Ovary (tissue), 7 donors: ENCODE measurements at regions not wholly inside any gene's neighbourhood (a gene's known extent, or its start where the extent isn't known, plus 50 kb on each side); places are given as distances from the start of the nearest gene placed in this dataset.

Experiments used
- DNase-seq, 5 donors: peaks; one replicate each; pipeline ENCODE4 v3.0.0-alpha.2; 2019 to 2020
- H3K27ac ChIP-seq, 2 donors: fragments of 200-600 bp; one replicate each; pipeline versions ENCODE4 v1.5.1 to v1.8.0; 2019 to 2022
- H3K27me3 ChIP-seq: fragments of 200-600 bp; one replicate; pipeline ENCODE4 v1.8.0; 2022
- H3K36me3 ChIP-seq: fragments of 200-600 bp; sonication (generic); one replicate; pipeline ENCODE4 v1.5.1; 2019
- H3K4me1 ChIP-seq: one replicate; pipeline ENCODE4 v1.8.1; 2013; ENCODE audit warnings: mild to moderate bottlenecking, moderate library complexity; ENCODE audit not compliant: insufficient read depth
- H3K4me3 ChIP-seq: fragments of 200-600 bp; sonication (generic); one replicate; pipeline ENCODE4 v1.5.1; 2017
- H3K9me3 ChIP-seq, 2 donors: fragments of 200-600 bp in 1 of 2; sonication (generic) in 1 of 2; one replicate each; pipeline versions ENCODE4 v1.5.1 to v1.8.1; 2013 to 2019; ENCODE audit warnings: mild to moderate bottlenecking in 1 of 2, moderate library complexity in 1 of 2
- EP300 ChIP-seq: sonication (generic); formaldehyde crosslinking; IDR thresholded peaks from one replicate; pipeline ENCODE4 v1.6.1; 2017; ENCODE audit warnings: antibody characterized with exemption
- POLR2A ChIP-seq: fragments of 450-650 bp; IDR thresholded peaks from one replicate; pipeline ENCODE4 v1.6.1; 2017; ENCODE audit warnings: antibody characterized with exemption, mild to moderate bottlenecking, moderate library complexity
- WGBS, 3 donors: extraction: QIAGEN DNeasy Blood & Tissue Kit in 1 of 3; methylation state at CpG; one replicate each; pipeline versions ENCODE4 v1.1.5 to v1.1.7; 2013 to 2017; 5-methylcytosine and 5-hydroxymethylcytosine counted together
- intact Hi-C, 4 donors: fragments of 100-400 bp; cut with DNase I; formaldehyde crosslinking; loops; one replicate each; pipeline versions ENCODE4 v1.11.0 to v1.15.1; 2022 to 2023
- TF ChIP-seq, protein P1 (sequence below), 3 donors: fragments of 450-650 bp in 2 of 3; fragments of 200-600 bp in 1 of 3; IDR thresholded peaks; one replicate each; pipeline versions ENCODE4 v1.5.1 to v1.8.0; 2016 to 2022; ENCODE audit warnings: antibody characterized with exemption in 3 of 3, mild to moderate bottlenecking in 1 of 3
- donor health status: DM: no; HTN: no; CAD: no; lungs with moderate emphysema.
- donor health status: DM: no; HTN: no; CAD: no.
- donor health status: Bipolar disorder and iron deficiency.
- donor health status: DM: no; HTN: no; CAD: no.
- donor health status: DM: yes; HTN: yes; CAD: no.

DNA sequence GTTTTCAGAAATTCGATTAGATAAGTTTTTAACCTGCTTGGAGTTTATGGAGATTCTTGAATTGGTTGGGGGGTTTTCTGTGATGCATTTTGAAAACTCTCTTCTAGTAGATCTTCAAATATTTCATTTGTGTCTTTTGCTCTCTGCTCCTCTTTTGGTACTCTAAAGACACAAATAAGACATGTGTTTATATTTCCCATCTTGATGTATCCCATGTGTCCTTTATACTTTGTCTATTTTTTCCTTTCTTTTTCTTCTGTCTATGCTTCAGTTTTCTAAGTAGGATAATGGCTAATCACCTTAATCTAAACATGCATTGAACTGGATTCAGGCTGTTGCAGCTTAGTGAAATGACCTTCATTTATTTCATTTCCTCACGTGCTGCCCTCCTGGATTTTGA is 63.8 kb upstream of the C1orf87 start:
- Histone ChIP-seq H3K4me1 (no peaks in the 10 kb centered on the region), H3K4me3 (no peak overlapping the region), H3K36me3 (no peaks in the 10 kb centered on the region), H3K27me3 (no peaks in the 10 kb centered on the region), H3K27ac (no peak overlapping the region), H3K9me3 (no peaks in the 10 kb centered on the region)
- no peak for DNase-seq
- 34 to 43% (median 34%) methylated on average over 2 of the region's 2 CpGs for WGBS, 3 donors
- TF ChIP-seq POLR2A (no peak), EP300 (no peak)
- TF ChIP-seq, protein P1, sequence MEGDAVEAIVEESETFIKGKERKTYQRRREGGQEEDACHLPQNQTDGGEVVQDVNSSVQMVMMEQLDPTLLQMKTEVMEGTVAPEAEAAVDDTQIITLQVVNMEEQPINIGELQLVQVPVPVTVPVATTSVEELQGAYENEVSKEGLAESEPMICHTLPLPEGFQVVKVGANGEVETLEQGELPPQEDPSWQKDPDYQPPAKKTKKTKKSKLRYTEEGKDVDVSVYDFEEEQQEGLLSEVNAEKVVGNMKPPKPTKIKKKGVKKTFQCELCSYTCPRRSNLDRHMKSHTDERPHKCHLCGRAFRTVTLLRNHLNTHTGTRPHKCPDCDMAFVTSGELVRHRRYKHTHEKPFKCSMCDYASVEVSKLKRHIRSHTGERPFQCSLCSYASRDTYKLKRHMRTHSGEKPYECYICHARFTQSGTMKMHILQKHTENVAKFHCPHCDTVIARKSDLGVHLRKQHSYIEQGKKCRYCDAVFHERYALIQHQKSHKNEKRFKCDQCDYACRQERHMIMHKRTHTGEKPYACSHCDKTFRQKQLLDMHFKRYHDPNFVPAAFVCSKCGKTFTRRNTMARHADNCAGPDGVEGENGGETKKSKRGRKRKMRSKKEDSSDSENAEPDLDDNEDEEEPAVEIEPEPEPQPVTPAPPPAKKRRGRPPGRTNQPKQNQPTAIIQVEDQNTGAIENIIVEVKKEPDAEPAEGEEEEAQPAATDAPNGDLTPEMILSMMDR (IDR thresholded peaks at IDR 0.05) = no peak
- intact Hi-C loops = no loop called here

DNA sequence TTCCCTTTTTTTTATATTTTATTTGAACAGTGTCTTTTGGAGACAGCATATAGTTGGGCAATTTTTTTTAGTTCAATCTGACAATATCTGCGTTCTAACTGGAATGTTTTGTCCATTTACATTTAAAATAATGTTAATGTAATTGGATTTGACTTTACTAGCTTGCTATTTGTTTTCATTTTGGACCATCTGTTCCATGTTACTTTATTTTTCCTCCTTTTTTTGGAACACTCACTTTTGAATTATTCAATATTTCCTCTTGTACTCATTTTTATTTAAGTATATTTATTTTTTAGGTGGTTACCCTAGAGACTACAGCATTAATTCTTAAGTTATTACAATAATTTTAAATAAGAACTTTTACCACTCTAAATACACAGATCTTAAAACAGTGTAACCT is 62.8 kb upstream of the C1orf87 start:
- H3K27me3 ChIP-seq = no peaks in the 10 kb centered on the region
- H3K4me3 ChIP-seq = no peak overlapping the region
- H3K27ac ChIP-seq = no peak overlapping the region
- no peak for DNase-seq
- no peaks in the 10 kb centered on the region for H3K36me3 ChIP-seq
- 31 to 52% (median 49%) methylated on average over 1 of the region's 1 CpG for WGBS, 3 donors
- no peaks in the 10 kb centered on the region for H3K9me3 ChIP-seq
- H3K4me1 ChIP-seq = no peaks in the 10 kb centered on the region
- TF ChIP-seq EP300 (no peak), POLR2A (no peak)
- TF ChIP-seq, protein P1 (IDR thresholded peaks at IDR 0.05) = no peak
- intact Hi-C loops = no loop called here

DNA sequence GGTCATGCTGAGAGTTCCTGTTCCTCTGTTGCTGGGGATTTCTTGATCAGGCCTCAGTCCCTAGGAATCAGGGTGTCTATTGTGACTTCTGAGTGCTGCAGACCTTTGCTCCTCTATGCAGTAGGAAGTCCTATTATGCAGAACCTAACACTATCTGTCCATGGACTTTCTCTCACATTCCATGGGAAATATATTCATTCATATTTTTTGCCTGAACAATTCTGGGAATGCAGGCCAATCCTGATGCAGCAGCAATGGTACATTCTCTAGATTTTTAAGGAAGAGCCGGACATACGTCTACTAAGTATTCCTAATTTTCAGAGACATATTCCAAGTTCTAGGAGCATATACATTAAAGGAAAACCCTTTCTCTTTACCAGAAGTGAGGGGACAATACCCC is 61.1 kb upstream of the C1orf87 start:
- TF ChIP-seq POLR2A (no peak), EP300 (no peak)
- TF ChIP-seq, protein P1 (IDR thresholded peaks at IDR 0.05) = no peak
- no peak overlapping the region for H3K27ac ChIP-seq
- H3K27me3 ChIP-seq = no peaks in the 10 kb centered on the region
- WGBS, 3 donors = 64 to 86% (median 74%) methylated on average over 2 of the region's 2 CpGs
- no peaks in the 10 kb centered on the region for H3K4me1 ChIP-seq
- no peak for DNase-seq
- intact Hi-C loops = no loop called here
- no peak overlapping the region for H3K4me3 ChIP-seq
- no peaks in the 10 kb centered on the region for H3K36me3 ChIP-seq
- no peaks in the 10 kb centered on the region for H3K9me3 ChIP-seq

- Histone ChIP-seq H3K4me3 (no peak overlapping the region), H3K27me3 (no peaks in the 10 kb centered on the region), H3K36me3 (no peaks in the 10 kb centered on the region), H3K27ac (no peak overlapping the region), H3K4me1 (no peaks in the 10 kb centered on the region), H3K9me3 (no peaks in the 10 kb centered on the region)
- no peak for TF ChIP-seq POLR2A
- TF ChIP-seq, protein P1 (IDR thresholded peaks at IDR 0.05) = no peak
- no peak for TF ChIP-seq EP300
- no peak for DNase-seq
- intact Hi-C loops = no loop called here
These were observed 60.3 kb upstream of the C1orf87 start for GRCh38 chr1:60133848-60134247.
